Mucosa of descending colon (tissue), 3 donors: ENCODE measurements at regions not wholly inside any gene's neighbourhood (a gene's known extent, or its start where the extent isn't known, plus 50 kb on each side); places are given as distances from the start of the nearest gene placed in this dataset.

Experiments
- ATAC-seq: fragments of 200-7000 bp; cut with Tn5 transposase; one replicate; pipeline ENCODE4 v1.9.1; 2020; ENCODE audit warnings: mild to moderate bottlenecking, moderate library complexity
- DNase-seq, 3 donors: peaks; one replicate each; pipeline ENCODE4 v3.0.0-alpha.2; 2020
- H3K36me3 ChIP-seq: fragments of 200-600 bp; one replicate; pipeline ENCODE4 v1.8.0; 2021; ENCODE audit warnings: low read depth, mild to moderate bottlenecking
- H3K4me1 ChIP-seq: fragments of 200-600 bp; one replicate; pipeline ENCODE4 v1.8.0; 2021; ENCODE audit warnings: low read depth, mild to moderate bottlenecking
- H3K4me3 ChIP-seq: fragments of 200-600 bp; one replicate; pipeline ENCODE4 v1.8.0; 2021; ENCODE audit warnings: mild to moderate bottlenecking
- H3K9me3 ChIP-seq: fragments of 200-600 bp; one replicate; pipeline ENCODE4 v1.8.0; 2021; ENCODE audit warnings: mild to moderate bottlenecking
- CTCF ChIP-seq: fragments of 200-600 bp; IDR thresholded peaks from one replicate; pipeline ENCODE4 v1.8.0; 2022; ENCODE audit warnings: antibody characterized with exemption, mild to moderate bottlenecking
- intact Hi-C, 2 donors: fragments of 100-400 bp; cut with DNase I in 1 of 2; cut with micrococcal nuclease in 1 of 2; formaldehyde crosslinking; loops; one replicate each; pipeline versions ENCODE4 v1.11.0 to v1.11.1; 2022; cut with DNase I, micrococcal nuclease
- donor health status: DM: no; HTN: no; CAD: no; lungs with moderate emphysema.
- donor health status: DM: no; HTN: no; CAD: no.
- donor health status: DM: no; HTN: yes; CAD: no.

DNA sequence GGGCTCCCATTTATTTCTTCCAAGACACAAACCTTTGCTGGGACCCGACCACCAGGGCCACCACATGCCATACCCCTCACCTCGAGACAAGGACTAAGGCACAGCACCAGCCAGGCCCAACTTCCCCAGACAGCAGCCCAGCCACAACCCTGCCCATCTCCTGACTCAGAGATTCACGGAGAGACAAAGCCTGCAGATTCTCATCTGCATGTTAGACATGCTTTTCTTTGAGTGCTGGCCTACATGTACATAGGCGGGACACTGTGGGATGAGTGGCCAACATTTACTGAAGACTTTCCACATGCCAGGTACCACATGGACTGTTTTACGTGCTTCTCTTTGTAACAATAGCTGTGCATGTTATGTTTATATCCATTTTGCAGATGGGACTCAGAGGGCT lies 221.3 kb upstream of the ZMIZ1 start:
- no peaks in the 10 kb centered on the region for H3K9me3 ChIP-seq
- H3K4me1 ChIP-seq = no peaks in the 10 kb centered on the region
- ATAC-seq (no peak), DNase-seq (no peak)
- no peaks in the 10 kb centered on the region for H3K36me3 ChIP-seq
- intact Hi-C loops = no loop called here
- no peak for TF ChIP-seq CTCF
- no peak overlapping the region for H3K4me3 ChIP-seq

GRCh38 chr10:78849115-78849514 lies 219.7 kb upstream of the ZMIZ1 start:
- Histone ChIP-seq H3K4me3 (no peak overlapping the region), H3K4me1 (no peaks in the 10 kb centered on the region), H3K36me3 (no peaks in the 10 kb centered on the region), H3K9me3 (no peaks in the 10 kb centered on the region)
- no peak for TF ChIP-seq CTCF
- intact Hi-C loops = no loop called here
- DNase-seq (no peak), ATAC-seq (no peak)

DNA sequence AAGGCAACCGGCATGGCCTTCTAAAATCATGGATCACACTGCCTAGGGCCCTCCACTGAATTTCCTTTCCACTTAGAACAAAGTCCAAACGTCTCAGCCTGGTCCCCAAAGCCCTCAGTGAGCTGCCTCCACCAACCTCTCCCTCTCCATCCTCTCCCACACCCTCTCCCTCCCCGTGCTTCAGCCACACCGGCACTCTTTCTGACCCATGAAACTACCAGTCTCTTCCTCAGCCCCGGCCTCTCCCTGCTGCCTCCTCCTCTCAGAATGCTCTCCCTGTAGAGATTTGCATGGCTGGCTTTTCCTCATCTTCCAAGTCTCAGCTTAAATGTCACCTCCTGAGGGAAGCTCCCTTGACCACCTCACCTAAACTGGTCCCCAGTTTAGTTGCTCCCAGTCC lies 219.0 kb upstream of the ZMIZ1 start:
- no peaks in the 10 kb centered on the region for H3K9me3 ChIP-seq
- no peak overlapping the region for H3K4me3 ChIP-seq
- no peaks in the 10 kb centered on the region for H3K4me1 ChIP-seq
- ATAC-seq (no peak), DNase-seq (no peak)
- no peaks in the 10 kb centered on the region for H3K36me3 ChIP-seq
- intact Hi-C loops = no loop called here
- TF ChIP-seq CTCF = no peak

DNA sequence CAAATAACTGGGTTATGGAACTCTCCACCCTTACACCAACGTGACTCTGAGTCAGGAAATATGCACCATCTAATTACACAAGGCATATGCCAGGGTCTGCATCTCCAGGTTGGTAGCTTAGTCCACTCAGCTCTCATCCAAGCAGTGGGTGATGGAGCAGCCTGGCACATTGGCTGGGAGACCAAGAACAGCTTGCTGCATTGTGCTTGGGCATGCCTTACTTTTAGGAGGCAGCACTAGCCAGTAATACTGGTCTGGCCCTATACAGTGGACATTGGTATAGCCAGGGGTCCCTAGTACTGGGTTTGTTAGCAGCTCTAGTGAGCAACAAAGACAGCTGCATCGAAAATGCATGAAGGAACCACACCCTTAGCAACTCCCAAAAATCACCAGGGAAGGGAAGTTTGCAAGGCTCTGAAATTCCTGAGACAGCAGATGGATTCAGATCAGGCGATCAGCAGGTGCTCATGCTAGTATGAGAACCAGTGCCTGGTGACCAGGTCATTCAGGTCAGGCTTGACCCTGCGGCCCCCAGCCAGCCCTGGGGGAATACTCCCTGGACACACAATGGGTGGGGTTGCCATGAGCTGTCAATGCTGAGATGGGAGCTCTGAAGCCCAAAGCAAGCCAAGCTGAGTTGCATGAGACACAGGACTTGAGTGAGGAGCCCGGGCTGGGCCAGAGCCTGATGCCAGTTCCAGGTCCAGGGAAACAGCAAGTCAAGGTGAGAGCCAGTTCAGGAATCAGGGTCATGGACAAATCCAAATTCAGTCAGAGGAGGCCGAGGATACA lies 217.9 kb upstream of the ZMIZ1 start:
- no peak for DNase-seq
- intact Hi-C loops = no loop called here
- TF ChIP-seq CTCF = no peak

GRCh38 chr10:78851647-78852046 lies 217.1 kb upstream of the ZMIZ1 start:
- Histone ChIP-seq H3K4me3 (no peak overlapping the region), H3K9me3 (no peaks in the 10 kb centered on the region), H3K36me3 (no peaks in the 10 kb centered on the region), H3K4me1 (no peaks in the 10 kb centered on the region)
- no peak for TF ChIP-seq CTCF
- ATAC-seq (no peak), DNase-seq (no peak)
- intact Hi-C loops = no loop called here

More for the DNA sequence above, 217.9 kb upstream of the ZMIZ1 start:
- Histone ChIP-seq H3K4me1 (no peaks in the 10 kb centered on the region), H3K9me3 (no peaks in the 10 kb centered on the region), H3K4me3 (no peak overlapping the region), H3K36me3 (no peaks in the 10 kb centered on the region)
- no peak for ATAC-seq
